Spinal cord (tissue), 9 donors: ENCODE measurements at regions not wholly inside any gene's neighbourhood (a gene's known extent, or its start where the extent isn't known, plus 50 kb on each side); places are given as distances from the start of the nearest gene placed in this dataset.

Source experiments
- DNase-seq, 6 donors: peaks; one replicate each; pipeline versions ENCODE4 v3.0.0 to v3.0.0-alpha.2; 2013 to 2015; ENCODE audit warnings: low spot score in 6 of 6, low read depth in 4 of 6
- H3K27ac ChIP-seq: one replicate; pipeline ENCODE4 v1.5.1; 2013; ENCODE audit warnings: low read depth, low read length, control low read depth
- H3K27me3 ChIP-seq: one replicate; pipeline ENCODE4 v1.6.1; 2013; ENCODE audit warnings: low read length; ENCODE audit not compliant: control insufficient read depth, insufficient read depth
- H3K36me3 ChIP-seq: one replicate; pipeline ENCODE4 v1.6.1; 2013; ENCODE audit warnings: low read length; ENCODE audit not compliant: control insufficient read depth, insufficient read depth
- H3K4me1 ChIP-seq: one replicate; pipeline ENCODE4 v1.6.1; 2013; ENCODE audit warnings: low read length; ENCODE audit not compliant: control insufficient read depth, insufficient read depth
- H3K4me3 ChIP-seq: one replicate; pipeline ENCODE4 v1.5.1; 2013; ENCODE audit warnings: low read depth, low read length, control low read depth
- H3K9me3 ChIP-seq: one replicate; pipeline ENCODE4 v1.6.1; 2013; ENCODE audit warnings: low read length; ENCODE audit not compliant: control insufficient read depth, insufficient read depth
- WGBS: methylation state at CpG from one replicate; pipeline ENCODE4 v1.1.5; 2013; ENCODE audit warnings: missing lambda C conversion rate; ENCODE audit not compliant: insufficient coverage; 5-methylcytosine and 5-hydroxymethylcytosine counted together
- donor health status: healthy.

DNA sequence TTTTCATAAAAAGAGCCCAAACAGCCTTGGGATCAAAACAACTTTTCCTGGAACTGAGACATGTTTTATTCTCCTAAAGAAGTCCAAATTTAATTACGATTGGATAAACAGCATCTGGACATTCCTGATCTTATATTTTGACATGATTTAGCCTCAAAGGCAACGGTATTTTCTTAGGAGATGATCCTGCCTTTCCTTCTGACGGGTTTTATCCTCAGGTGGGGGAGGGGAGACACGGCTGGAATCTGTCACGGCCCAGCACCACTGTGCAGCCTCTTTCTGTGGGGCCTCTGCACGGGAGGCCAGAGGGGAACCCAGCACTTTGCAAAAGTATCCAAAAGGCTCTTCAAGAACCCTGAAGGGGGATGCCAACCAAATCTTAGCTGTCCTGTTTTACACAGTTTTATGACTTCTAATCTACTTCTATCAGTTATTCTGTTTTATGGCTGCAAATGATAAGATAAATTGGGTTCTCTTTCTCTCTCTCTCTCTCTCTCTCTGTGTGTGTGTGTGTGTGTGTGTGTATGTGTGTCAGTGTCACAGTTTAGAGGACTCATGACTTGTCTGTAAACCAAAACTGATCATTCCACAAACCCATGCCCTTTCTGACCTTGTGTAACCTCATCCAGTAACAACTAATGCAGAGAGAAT is 321.1 kb upstream of the NPVF start:
- DNase-seq, result no peak

DNA sequence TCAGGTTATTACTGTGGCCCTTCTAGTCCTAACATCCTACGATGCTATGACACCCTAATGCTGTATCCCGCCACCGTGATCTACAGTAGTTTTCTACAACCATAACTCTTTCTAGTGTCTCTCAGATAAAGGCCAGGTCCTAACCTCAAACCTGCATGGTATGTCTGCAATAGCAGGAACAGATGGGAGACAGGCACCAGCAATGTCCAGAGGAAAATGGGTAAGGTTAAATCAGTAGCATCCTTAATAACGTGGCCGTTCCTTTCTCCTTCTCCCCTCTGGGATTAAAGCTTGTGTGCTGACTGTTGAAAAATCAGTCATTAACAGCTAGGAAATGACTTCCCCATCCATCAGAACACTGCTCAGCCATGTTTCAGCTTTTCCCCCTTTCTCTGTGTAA is 321.9 kb upstream of the NPVF start:
- WGBS, result 86% methylated on average over 1 of the region's 5 CpGs
- Histone ChIP-seq H3K27me3 (no peaks in the 10 kb centered on the region), H3K4me3 (no peak overlapping the region), H3K4me1 (peaks cover 13% of the 10 kb centered on the region), H3K9me3 (no peaks in the 10 kb centered on the region), H3K27ac (no peak overlapping the region), H3K36me3 (no peaks in the 10 kb centered on the region)
- DNase-seq, result no peak

More for the DNA sequence above, 321.1 kb upstream of the NPVF start:
- H3K4me1 ChIP-seq, result peaks cover 13% of the 10 kb centered on the region
- WGBS, result 62% methylated on average over 4 of the region's 6 CpGs
- H3K9me3 ChIP-seq, result no peaks in the 10 kb centered on the region
- no peaks in the 10 kb centered on the region for H3K36me3 ChIP-seq
- H3K27me3 ChIP-seq, result no peaks in the 10 kb centered on the region
- no peak overlapping the region for H3K27ac ChIP-seq
- no peak overlapping the region for H3K4me3 ChIP-seq

DNA sequence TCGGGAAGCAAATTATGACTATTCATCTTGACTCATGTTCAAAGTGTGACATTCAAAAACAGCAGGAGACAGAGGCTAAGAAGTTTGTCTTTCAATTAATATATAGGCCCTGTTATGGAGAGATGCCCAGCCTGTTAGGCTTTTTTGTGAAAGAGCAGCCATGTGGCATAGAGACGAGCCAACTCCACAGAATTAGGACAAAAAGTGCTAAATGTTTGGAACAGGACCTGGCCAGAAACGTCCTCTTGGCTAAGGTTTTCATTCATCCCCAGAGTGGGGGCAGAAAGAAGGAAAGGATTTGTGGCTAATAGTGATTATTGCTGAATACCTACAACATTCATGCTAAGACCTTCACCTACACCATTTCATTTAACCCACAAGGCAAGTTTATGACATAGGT is 324.7 kb upstream of the NPVF start:
- DNase-seq, result peak in 3 of 6 donors; percentile 39 to 81 (median 52)
- 75% methylated on average over 1 of the region's 3 CpGs for WGBS
- Histone ChIP-seq H3K9me3 (no peaks in the 10 kb centered on the region), H3K4me1 (peaks cover 16% of the 10 kb centered on the region), H3K4me3 (no peak overlapping the region), H3K27me3 (no peaks in the 10 kb centered on the region), H3K27ac (no peak overlapping the region), H3K36me3 (no peaks in the 10 kb centered on the region)

DNA sequence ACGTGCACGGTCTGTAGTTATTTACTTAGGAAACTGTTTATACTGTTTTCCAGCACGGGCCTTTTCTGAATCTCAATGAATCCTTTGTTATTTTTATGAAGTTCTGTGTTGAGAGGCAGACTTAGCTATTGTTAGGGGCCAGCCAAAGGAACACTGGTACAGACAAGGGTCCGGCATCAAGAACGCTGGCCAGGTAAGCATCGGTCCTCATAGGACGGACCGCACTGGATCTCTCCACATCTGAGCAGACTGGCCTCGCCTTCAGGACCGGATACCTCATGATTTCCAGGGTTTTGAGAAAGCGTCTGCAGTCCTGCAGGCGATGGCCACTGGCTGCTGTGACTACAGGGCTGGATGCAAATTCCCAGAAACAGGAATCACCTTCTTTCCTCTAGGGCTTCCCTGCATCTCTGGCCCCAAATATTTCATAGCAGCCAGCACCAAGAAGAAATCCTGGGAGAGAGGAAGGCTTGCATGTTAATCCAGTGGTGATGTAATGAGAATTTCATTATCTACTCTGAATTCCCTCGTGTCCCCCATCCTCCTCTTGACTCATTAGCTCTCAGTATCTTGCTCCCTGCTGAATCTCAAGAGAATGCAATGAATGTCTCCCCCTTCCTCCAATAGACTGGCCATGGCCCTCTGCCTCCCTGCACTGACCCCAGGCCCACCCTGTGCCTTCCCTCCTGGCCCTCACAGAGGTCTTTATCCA is 325.4 kb upstream of the NPVF start:
- H3K27me3 ChIP-seq, result no peaks in the 10 kb centered on the region
- H3K9me3 ChIP-seq, result peaks cover under 1% of the 10 kb centered on the region
- H3K36me3 ChIP-seq, result no peaks in the 10 kb centered on the region
- H3K4me1 ChIP-seq, result peaks cover 16% of the 10 kb centered on the region
- no peak overlapping the region for H3K4me3 ChIP-seq
- 82% methylated on average over 10 of the region's 13 CpGs for WGBS
- H3K27ac ChIP-seq, result no peak overlapping the region
- DNase-seq, result no peak

DNA sequence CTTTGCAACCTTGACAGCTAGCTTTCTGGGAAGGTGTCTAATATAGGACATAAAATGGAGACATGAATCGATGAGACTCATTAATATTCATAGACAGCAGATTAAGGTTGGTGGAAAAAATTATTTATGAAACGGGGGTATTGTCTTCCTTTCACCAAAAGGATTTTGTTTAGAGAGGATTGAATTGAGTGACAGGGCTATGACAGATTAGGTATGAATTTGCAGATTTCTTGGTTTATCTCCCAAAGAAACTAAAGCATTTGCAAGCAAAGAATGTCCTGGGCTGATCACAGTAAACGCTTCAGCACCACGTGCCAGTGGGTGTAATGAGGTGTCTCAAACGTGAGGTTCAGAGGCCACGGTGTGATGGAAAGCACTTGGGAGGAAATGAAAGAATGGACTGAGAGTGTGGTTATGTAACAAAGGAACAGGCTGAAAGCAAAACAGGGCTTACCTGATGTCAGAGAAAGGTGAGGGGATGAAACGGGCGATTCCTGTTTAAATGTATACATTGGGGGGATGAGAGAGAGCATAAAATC is 329.2 kb upstream of the NPVF start:
- Histone ChIP-seq H3K4me3 (no peak overlapping the region), H3K9me3 (peaks cover 2% of the 10 kb centered on the region), H3K4me1 (peaks cover 30% of the 10 kb centered on the region), H3K36me3 (no peaks in the 10 kb centered on the region), H3K27ac (no peak overlapping the region), H3K27me3 (no peaks in the 10 kb centered on the region)
- 33% methylated on average over 5 of the region's 8 CpGs for WGBS
- DNase-seq, result peak in 2 of 6 donors; percentile 35 to 71

DNA sequence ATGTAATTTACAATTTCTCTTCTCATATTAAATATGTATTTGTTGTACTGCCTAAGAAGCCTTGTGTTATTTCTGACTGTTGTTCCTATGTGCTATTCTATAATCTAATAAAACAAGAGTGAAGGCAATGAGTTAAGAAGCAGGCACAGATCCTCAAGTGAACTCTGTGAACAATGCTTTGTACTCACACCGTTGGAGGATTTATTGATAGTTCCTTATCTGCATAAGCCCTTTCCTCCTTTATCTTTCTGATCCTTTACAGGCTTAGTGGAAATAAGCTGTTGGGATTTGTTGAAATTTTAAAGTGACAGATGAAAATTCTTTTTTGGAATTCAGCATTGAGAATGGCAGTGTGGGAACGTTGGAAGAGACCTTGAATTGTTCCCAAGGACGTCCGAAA is 329.6 kb upstream of the NPVF start:
- no peak for DNase-seq
- H3K27ac ChIP-seq, result no peak overlapping the region
- peaks cover 29% of the 10 kb centered on the region for H3K4me1 ChIP-seq
- no peaks in the 10 kb centered on the region for H3K27me3 ChIP-seq
- H3K4me3 ChIP-seq, result no peak overlapping the region
- H3K9me3 ChIP-seq, result peaks cover 2% of the 10 kb centered on the region
- H3K36me3 ChIP-seq, result no peaks in the 10 kb centered on the region
- no CpG with 5 or more reads among the region's 4 CpGs for WGBS

DNA sequence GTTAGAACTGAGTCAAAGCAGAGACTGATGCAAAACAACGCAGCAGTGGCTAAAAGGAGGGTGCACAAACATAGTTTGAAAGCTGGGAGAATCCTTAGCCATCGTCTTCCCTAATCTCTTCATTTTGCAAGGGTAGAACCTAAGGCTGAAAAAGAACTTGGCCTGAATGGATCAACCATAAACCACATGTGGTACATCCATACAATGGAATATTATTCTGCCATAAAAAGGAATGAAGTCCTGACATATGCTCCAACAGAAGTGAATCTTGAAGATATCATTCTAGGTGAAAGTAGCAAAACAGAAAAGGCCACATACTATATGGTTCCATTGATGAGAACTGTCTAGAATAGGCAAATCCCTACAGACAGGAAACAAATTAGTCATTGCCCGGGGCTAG is 330.3 kb upstream of the NPVF start:
- Histone ChIP-seq H3K27me3 (no peaks in the 10 kb centered on the region), H3K36me3 (no peaks in the 10 kb centered on the region), H3K4me3 (no peak overlapping the region), H3K9me3 (peaks cover 2% of the 10 kb centered on the region), H3K27ac (no peak overlapping the region), H3K4me1 (peaks cover 25% of the 10 kb centered on the region)
- DNase-seq, result no peak
- 100% methylated on average over 1 of the region's 3 CpGs for WGBS

DNA sequence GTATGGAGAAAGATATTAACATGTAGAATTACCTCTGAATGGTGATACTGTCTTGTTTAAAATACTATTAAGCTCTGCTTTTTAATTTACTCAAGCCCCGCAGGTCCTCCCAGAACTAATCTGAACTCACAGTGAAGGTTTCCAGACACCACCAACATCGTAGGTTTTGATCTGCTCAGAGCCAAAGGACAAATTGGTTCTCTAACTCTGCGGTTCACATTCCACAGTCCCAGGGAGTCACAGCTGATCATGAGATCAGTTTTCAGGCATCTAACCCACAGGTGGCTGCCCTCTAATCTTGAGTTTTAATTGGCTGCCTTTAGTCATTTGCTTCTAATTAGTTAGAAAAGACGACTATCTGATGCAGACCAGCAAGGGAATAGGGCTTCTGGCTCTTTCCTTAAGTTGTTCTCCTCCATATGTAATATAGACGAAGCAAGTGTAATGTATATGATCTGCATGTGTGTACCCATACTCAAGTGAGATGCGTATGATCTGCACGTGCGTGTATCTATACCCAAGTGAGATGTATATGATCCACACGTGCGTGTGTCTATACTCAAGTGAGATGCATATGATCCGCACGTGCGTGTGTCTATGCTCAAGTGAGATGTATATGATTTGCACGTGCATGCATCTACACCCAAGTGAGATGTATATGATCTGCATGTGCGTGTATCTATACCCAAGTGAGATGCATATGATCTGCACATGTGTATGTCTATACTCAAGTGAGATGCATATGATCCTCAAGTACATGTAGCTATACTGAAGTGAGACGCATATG is 331.5 kb upstream of the NPVF start:
- 89% methylated on average over 13 of the region's 16 CpGs for WGBS
- Histone ChIP-seq H3K27ac (no peak overlapping the region), H3K4me1 (peaks cover 21% of the 10 kb centered on the region), H3K4me3 (no peak overlapping the region), H3K36me3 (no peaks in the 10 kb centered on the region), H3K27me3 (no peaks in the 10 kb centered on the region), H3K9me3 (peaks cover 2% of the 10 kb centered on the region)
- peak in 1 of 6 donors; percentile 30 for DNase-seq

DNA sequence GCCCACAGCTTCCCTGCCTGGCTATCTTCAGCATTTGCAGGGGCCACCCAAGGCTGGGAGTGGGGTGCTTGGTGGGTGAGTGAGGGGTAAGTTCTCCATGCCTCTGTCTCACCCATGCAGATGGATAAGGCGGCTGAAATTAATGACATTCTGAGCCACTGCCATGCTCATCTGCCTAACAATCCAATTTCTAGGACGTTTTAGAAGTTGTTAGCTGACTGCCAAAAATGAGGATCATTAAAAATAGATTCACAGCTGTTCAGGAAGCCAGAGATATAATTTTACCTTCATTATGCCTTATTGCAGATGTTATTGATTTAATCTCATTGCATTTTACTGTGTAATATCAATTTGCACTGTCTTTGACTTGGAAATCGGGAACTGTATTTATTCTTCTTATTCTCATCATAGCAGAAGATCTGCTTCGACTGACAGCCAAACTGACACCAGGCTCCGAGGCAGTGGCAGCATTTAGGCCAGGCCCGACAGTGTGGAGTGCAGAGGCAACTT is 334.4 kb upstream of the NPVF start:
- H3K9me3 ChIP-seq, result peaks cover 2% of the 10 kb centered on the region
- no peaks in the 10 kb centered on the region for H3K27me3 ChIP-seq
- peaks cover 21% of the 10 kb centered on the region for H3K4me1 ChIP-seq
- no peak overlapping the region for H3K27ac ChIP-seq
- H3K4me3 ChIP-seq, result no peak overlapping the region
- DNase-seq, result peak in 2 of 6 donors; percentile 46 to 88
- H3K36me3 ChIP-seq, result no peaks in the 10 kb centered on the region
- 45% methylated on average over 2 of the region's 6 CpGs for WGBS
